Nucleus accumbens (tissue), 56 donors: ENCODE measurements at regions not wholly inside any gene's neighbourhood (a gene's known extent, or its start where the extent isn't known, plus 50 kb on each side); places are given as distances from the start of the nearest gene placed in this dataset.
"Not testable (repeated sequence)": the region's sequence is repeated elsewhere in the genome, so short reads cannot be mapped to it uniquely, and the experiment has no call there.

Experiments used
- DNase-seq, 56 donors: peaks; one replicate each; lab custom pipeline; 2025; lab: John Stamatoyannopoulos, UW

DNA sequence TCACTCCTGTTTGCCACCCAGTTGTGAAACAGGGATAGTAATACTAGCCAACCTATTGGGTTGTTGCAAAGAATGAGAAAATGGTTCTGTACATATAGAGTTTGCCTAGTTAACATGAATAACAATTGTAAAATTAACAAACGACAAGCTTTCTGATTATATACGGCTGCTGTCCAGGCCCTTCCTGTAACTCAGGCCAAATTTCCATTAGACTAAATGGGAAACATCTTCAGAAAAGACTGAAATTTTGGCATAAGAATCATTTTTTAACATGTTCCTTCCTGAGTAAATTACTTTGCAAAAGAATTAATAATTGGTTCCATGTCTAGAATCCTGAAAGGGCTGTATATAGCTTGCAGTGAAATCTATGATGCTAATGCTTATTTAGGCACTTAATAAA is 117.7 kb upstream of the SATB2 start:
- no peak for DNase-seq

- no peak for DNase-seq
These were observed 114.8 kb upstream of the SATB2 start for GRCh38 chr2:199572571-199572970.

DNA sequence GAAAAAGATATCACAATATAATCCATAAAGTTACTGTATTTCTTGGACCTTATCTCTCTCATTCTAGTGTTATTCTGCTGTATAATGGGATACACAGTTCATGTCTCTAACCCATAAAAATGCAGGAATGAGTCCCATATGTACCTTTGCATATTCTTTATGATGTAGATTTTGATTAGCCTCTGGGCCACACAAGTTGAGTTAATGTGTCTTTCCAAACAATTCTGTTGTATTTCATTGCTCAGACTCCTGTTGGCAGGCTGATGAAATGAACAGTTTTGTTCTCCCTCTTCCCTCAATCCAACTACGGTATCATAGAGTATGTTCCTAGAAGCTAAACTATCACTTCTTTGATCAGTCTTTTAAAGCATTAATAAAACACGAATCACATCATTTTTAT is 113.2 kb upstream of the SATB2 start:
- no peak for DNase-seq

DNA sequence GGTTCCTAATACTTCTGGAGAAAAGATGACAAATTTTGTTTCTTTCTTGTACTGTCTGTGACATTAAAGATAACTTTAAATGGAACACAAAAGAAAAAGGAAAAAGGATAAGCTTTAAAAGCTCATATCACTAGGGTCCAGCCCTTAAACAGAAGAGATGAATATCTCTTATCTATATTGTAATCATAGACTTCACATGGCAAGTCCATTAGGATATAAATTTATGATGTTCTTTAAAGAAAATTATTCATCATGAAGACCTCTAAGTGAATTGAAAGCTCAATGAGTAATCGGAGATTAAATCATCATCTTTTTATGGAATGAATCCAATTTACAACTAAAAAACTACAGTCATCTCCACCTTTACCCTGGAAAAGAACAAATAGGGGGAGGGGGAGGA is 111.6 kb upstream of the SATB2 start:
- DNase-seq = no peak

DNA sequence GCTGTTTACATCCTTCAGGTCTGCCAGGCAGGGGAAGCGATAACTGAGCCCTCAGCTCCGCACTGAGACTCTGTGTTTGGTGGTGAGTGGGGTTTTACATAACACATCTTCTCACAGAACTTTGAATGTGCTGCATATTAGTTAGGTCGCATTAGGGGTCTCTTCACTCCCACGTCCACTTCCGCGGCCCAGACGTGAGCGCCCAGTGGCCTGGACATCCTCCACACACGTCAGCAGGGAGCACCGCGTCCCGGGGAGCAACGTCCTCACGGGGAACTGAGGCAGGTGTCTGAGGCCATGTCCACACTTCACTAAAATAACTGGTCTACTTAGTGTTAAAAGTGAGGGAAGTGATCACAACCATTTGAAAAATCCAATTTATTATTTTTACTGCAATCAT is 100.4 kb upstream of the SATB2 start:
- DNase-seq = no peak

DNA sequence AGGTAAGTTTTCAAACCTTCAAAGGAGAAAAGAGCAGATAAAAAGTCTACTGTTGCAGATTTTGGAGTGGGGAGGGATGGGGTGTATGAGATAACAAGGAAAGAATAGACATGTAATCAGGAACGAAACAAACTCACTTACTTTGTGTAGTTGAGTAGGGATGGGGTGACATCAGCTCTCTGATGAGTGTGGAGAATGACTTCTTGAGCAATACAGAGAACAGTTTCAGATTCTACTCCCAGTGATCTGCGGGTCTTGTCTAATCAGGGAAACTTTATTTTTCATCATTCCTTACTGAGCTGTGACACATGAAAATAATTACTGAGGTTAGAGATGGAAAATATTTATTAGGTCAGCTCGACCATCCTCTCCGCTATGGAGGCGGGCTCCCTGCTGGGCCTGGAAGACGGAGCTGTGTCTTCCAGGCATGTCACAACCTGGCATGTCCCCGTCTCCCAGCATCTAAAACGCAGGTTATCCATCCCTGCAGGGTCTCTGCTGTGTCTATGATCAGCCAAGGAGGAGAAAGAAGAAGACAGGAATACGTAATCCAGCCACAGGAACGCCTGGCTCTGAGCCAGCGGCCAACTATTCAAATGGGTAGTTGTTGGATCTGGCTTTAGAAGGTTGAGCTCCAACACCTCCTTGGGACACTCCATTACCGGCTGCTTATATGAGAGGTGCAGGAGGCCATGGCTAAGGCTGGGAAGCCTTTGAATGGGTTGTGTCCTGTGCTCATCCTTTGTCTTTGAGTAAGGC is 99.0 kb upstream of the SATB2 start:
- DNase-seq = no peak

DNA sequence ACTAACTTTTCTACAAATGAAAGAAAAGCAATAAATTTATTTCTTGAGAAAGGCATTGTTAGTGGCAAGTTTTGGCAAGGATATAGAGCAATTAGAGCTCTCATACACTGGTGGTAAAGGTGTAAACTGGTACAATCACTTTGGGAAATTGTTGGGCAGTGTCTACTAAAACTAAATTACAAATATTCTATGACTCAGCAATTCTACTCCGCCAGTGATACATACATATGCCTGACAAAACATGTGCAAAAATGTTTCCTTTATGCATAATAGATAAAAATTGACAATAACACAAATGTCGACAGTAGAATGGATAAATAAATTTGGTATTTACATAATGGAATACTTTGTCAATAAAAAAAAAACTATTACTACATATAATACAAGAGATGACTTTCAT is 96.3 kb upstream of the SATB2 start:
- DNase-seq = no peak

- DNase-seq = no peak
These were observed 94.4 kb upstream of the SATB2 start for GRCh38 chr2:199552141-199552540.

DNA sequence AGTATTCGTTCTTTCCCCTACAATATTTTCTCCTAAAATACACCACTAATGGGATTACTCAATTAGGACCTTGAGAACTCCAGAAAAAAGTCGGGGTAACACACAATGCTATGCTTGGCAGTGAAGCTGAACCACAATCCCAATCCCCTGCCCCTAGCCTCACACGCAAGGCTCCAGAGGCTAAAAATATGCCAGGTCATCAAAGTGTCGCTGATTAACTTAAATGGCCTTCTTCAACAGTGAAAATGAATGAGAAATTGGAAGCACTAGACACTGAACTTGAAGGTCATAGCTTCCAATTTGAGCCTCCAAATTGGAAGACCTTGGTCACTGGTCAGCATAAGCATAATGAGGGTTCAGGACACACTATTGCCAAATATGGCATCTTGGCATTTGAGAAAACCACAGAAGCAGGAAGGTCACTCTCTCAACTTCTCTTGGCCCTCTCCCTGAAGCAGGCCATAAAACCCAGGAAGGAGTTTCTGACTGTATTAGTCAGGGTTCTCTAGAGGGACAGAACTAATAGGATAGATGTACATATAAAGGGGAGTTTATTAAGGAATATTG is 86.0 kb upstream of the SATB2 start:
- DNase-seq = no peak

DNA sequence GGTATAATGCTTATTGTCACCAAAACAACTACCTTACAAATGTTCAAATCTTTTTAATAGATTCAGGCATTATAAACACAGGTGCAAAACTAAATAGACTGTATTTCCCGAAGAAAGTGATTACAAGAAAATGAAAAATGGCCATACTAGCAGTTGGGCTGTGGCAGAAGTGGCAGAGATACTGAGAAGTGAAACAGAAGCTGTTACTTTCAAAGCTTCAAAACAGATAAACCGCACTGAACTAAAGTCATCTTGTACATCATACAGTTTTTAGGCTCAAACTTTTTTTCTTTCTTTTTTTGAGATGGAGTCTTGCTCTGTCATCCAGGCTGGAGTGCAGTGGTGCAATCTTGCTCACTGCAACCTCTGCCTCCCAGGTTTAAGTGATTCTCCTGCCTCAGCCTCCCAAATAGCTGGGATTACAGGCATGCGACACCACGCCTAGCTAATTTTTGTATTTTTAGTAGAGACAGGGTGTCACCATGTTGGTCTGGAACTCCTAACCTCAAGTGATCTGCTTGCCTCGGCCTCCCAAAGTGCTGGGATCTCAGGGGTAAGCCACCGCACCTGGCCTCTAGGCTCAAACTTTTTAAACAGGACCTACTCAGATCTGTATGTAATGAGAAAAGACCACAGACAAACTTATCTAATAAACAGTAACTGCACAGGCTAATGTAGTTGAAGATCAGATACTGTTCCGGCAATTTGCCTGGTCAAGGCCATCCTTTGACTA is 77.9 kb upstream of the SATB2 start:
- no peak for DNase-seq

- DNase-seq = not testable (repeated sequence)
These were observed 76.1 kb upstream of the SATB2 start for GRCh38 chr2:199533873-199534272.

- no peak for DNase-seq
These were observed 69.3 kb upstream of the SATB2 start for GRCh38 chr2:199527071-199527470.

DNA sequence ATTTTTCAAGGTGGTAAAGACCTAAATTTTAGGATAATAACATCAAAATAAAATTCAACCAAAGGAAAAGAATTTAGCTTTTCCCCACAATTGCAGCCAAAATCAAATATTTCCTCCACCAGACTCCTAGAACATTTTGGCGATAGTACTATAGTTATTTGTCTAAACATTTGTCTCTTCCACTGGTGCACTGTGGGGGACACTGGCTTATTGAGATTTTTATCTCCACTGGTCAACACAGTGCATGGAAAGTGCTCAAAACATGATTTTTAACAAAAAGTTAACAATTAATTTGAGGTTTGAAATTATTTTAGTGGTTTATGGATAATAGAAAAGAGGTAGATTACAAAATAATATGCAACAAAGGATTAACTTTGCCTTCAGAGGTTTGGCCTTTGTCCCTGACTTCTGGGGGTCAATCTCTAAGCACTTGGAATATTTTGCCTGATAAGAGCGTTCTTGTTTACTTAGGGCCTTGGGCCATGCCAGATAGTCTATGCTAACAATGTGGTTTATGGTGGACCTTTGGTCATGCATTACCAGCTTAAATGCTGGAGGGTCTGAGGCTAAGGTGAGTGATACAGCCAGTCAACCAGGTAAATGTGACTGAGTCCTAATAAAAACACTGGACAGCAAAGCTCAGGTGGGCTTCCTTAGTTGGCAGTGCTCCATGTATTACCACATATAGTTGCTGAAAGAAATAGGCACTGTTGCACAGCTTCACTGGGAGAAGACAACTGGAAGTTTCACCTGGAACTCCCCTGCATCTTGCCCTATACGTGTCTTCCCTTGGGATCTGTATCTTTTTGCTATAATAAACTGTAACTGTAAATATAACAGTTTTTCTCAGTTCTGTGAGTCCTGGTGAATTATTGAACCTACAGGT is 67.2 kb upstream of the SATB2 start:
- no peak for DNase-seq

DNA sequence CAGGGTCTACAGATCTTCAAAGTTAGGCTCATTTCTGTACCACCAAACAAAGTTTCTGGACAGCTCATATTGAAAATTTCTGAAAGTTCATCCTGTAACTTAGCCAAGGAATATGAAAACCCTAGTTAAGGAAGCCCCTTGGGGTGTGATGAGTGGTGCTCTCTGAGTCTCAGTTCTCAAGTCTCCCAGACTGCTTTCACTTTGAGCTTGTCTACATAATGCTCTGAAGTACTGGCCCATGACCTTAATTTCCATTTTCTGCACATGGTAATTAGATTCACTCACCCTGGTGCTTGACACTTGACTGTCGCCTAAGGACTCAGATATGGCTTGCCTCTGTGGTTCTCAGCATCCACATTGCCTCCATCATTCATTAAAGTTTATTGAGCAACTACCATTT is 51.7 kb upstream of the SATB2 start:
- DNase-seq = no peak
